Caco-2 (cell line): ENCODE measurements at regions not wholly inside any gene's neighbourhood (a gene's known extent, or its start where the extent isn't known, plus 50 kb on each side); places are given as distances from the start of the nearest gene placed in this dataset.

Experiments
- BruUV-seq: library from RNA; stranded (reverse); fragments of 400-500 nt; replicated peaks from 2 replicates; lab custom pipeline; 2021; lab: Mats Ljungman, UMichigan
- CTCF ChIA-PET: fragments of 300-600 bp; sonication (Branson Sonifier 250); formaldehyde crosslinking; loops from one replicate; lab custom pipeline; 2022; ENCODE audit warnings: antibody characterized with exemption; lab: Charles Lee
- POLR2A ChIA-PET: fragments of 300-600 bp; sonication (Branson Sonifier 250); formaldehyde crosslinking; loops from one replicate; lab custom pipeline; 2022; ENCODE audit warnings: antibody characterized with exemption; lab: Charles Lee
- DNase-seq, 2 experiments: peaks; one replicate each; pipeline versions ENCODE4 v3.0.0 to v3.0.0-alpha.2; 2020 to 2022
- H3K27me3 ChIP-seq: replicated peaks from 2 replicates; pipeline ENCODE4 v1.6.0; 2011; ENCODE audit warnings: low read length; ENCODE audit not compliant: control insufficient read depth, insufficient read depth
- H3K36me3 ChIP-seq: 2 replicates; pipeline ENCODE4 v1.5.1; 2011; ENCODE audit warnings: low read length; ENCODE audit not compliant: control insufficient read depth, insufficient read depth
- H3K4me1 ChIP-seq: fragments of 250-450 bp; sonication (Bioruptor Pico); 2 replicates; pipeline ENCODE4 v1.5.1; 2020; ENCODE audit warnings: mild to moderate bottlenecking
- H3K4me3 ChIP-seq: 2 replicates; pipeline ENCODE4 v1.5.1; 2011; ENCODE audit warnings: low read depth, mild to moderate bottlenecking, control low read depth, low read length
- H3K9me3 ChIP-seq: fragments of 250-450 bp; sonication (Bioruptor Pico); 2 replicates; pipeline ENCODE4 v1.5.1; 2020; ENCODE audit warnings: mild to moderate bottlenecking, moderate library complexity
- H3K27ac Mint-ChIP-seq: one replicate; pipeline ENCODE4 v1.8.0; 2022; ENCODE audit warnings: mixed read lengths; ENCODE audit not compliant: unreplicated experiment
- H3K27me3 Mint-ChIP-seq: one replicate; pipeline ENCODE4 v1.8.0; 2022; ENCODE audit warnings: mixed read lengths; ENCODE audit not compliant: insufficient read depth, unreplicated experiment
- H3K36me3 Mint-ChIP-seq: one replicate; pipeline ENCODE4 v1.8.0; 2022; ENCODE audit warnings: mild to moderate bottlenecking, mixed read lengths; ENCODE audit not compliant: insufficient read depth, unreplicated experiment
- H3K4me1 Mint-ChIP-seq: one replicate; pipeline ENCODE4 v1.8.0; 2022; ENCODE audit warnings: low read depth, mixed read lengths; ENCODE audit not compliant: unreplicated experiment
- H3K4me3 Mint-ChIP-seq: one replicate; pipeline ENCODE4 v1.8.0; 2022; ENCODE audit warnings: mild to moderate bottlenecking, moderate library complexity, mixed read lengths; ENCODE audit not compliant: unreplicated experiment
- H3K9me3 Mint-ChIP-seq: one replicate; pipeline ENCODE4 v1.8.0; 2022; ENCODE audit warnings: mixed read lengths; ENCODE audit not compliant: unreplicated experiment
- CTCF ChIP-seq, 2 experiments: fragments of 200-600 bp in 1 of 2; IDR thresholded peaks; 1 replicate in 1 of 2; 2 replicates in 1 of 2; pipeline versions ENCODE4 v1.5.1 to v1.8.0; 2011 to 2022; ENCODE audit warnings: antibody characterized with exemption in 1 of 2, control low read depth in 1 of 2, inconsistent platforms in 1 of 2, low read depth in 1 of 2, low read length in 1 of 2, mild to moderate bottlenecking in 1 of 2, moderate library complexity in 1 of 2; ENCODE audit not compliant: insufficient read depth in 1 of 2, severe bottlenecking in 1 of 2, unreplicated experiment in 1 of 2
- intact Hi-C: fragments of 100-400 bp; cut with micrococcal nuclease; formaldehyde crosslinking; loops from one replicate; pipeline ENCODE4 v1.10.0; 2022; ENCODE audit not compliant: unreplicated experiment

GRCh38 chr2:42914860-42915259, 122.5 kb upstream of the HAAO start:
- peaks cover 14% of the 10 kb centered on the region for H3K4me1 Mint-ChIP-seq
- intact Hi-C loops = no loop called here
- BruUV-seq = no TSS peak
- no peaks in the 10 kb centered on the region for H3K27me3 Mint-ChIP-seq
- Histone ChIP-seq H3K36me3 (no peaks in the 10 kb centered on the region), H3K4me3 (no peak overlapping the region), H3K27me3 (no peaks in the 10 kb centered on the region), H3K9me3 (no peaks in the 10 kb centered on the region), H3K4me1 (peaks cover 13% of the 10 kb centered on the region)
- no peak overlapping the region for H3K4me3 Mint-ChIP-seq
- H3K36me3 Mint-ChIP-seq = no peaks in the 10 kb centered on the region
- TF ChIP-seq CTCF (IDR thresholded peaks at IDR 0.05; ENCODE audit: insufficient read depth in 1 of 2, low read depth in 1 of 2, low read length in 1 of 2, severe bottlenecking in 1 of 2, unreplicated experiment in 1 of 2) = no peak
- no peak overlapping the region for H3K27ac Mint-ChIP-seq
- POLR2A ChIA-PET = no interaction called here
- DNase-seq = no peak
- no peaks in the 10 kb centered on the region for H3K9me3 Mint-ChIP-seq
- CTCF ChIA-PET = interaction anchor here (0.6 kb wide), 1 partner anchor 625 kb away, joined by 3 read pairs; no protein-coding TSS in a partner anchor

GRCh38 chr2:42914314-42914713, 121.9 kb upstream of the HAAO start:
- DNase-seq = no peak
- H3K27me3 ChIP-seq = no peaks in the 10 kb centered on the region
- H3K4me1 Mint-ChIP-seq = peaks cover 14% of the 10 kb centered on the region
- H3K27me3 Mint-ChIP-seq = no peaks in the 10 kb centered on the region
- H3K36me3 Mint-ChIP-seq = no peaks in the 10 kb centered on the region
- H3K9me3 Mint-ChIP-seq = no peaks in the 10 kb centered on the region
- intact Hi-C loops = no loop called here
- H3K27ac Mint-ChIP-seq = no peak overlapping the region
- no peak overlapping the region for H3K4me3 Mint-ChIP-seq
- ChIA-PET POLR2A (no interaction called here), CTCF (interaction anchor here (0.6 kb wide), 1 partner anchor 626 kb away, joined by 3 read pairs; no protein-coding TSS in a partner anchor)
- no TSS peak for BruUV-seq
- H3K9me3 ChIP-seq = no peaks in the 10 kb centered on the region
- no peak for TF ChIP-seq CTCF (IDR thresholded peaks at IDR 0.05; ENCODE audit: insufficient read depth in 1 of 2, low read depth in 1 of 2, low read length in 1 of 2, severe bottlenecking in 1 of 2, unreplicated experiment in 1 of 2)
- H3K36me3 ChIP-seq = no peaks in the 10 kb centered on the region
- H3K4me3 ChIP-seq = no peak overlapping the region
- peaks cover 13% of the 10 kb centered on the region for H3K4me1 ChIP-seq

GRCh38 chr2:42913280-42913878, 121.0 kb upstream of the HAAO start:
- POLR2A ChIA-PET = no interaction called here
- no peak for DNase-seq

More at GRCh38 chr2:42913280-42913878, 121.0 kb upstream of the HAAO start:
- no peak overlapping the region for H3K4me3 ChIP-seq
- H3K4me1 ChIP-seq = peaks cover 13% of the 10 kb centered on the region
- H3K4me1 Mint-ChIP-seq = peaks cover 14% of the 10 kb centered on the region
- intact Hi-C loops = no loop called here
- CTCF ChIA-PET = no interaction called here
- H3K27ac Mint-ChIP-seq = no peak overlapping the region
- no peaks in the 10 kb centered on the region for H3K36me3 Mint-ChIP-seq
- H3K27me3 ChIP-seq = no peaks in the 10 kb centered on the region
- H3K9me3 ChIP-seq = no peaks in the 10 kb centered on the region
- BruUV-seq = no TSS peak
- no peaks in the 10 kb centered on the region for H3K9me3 Mint-ChIP-seq
- TF ChIP-seq CTCF (IDR thresholded peaks at IDR 0.05; ENCODE audit: insufficient read depth in 1 of 2, low read depth in 1 of 2, low read length in 1 of 2, severe bottlenecking in 1 of 2, unreplicated experiment in 1 of 2) = no peak
- no peaks in the 10 kb centered on the region for H3K27me3 Mint-ChIP-seq
- no peaks in the 10 kb centered on the region for H3K36me3 ChIP-seq
- no peak overlapping the region for H3K4me3 Mint-ChIP-seq
